K562 (cell line): ENCODE measurements at regions not wholly inside any gene's neighbourhood (a gene's known extent, or its start where the extent isn't known, plus 50 kb on each side); places are given as distances from the start of the nearest gene placed in this dataset.
A peak's percentile ranks its signal among the peaks of the same experiment; 100 is the strongest.
"Not testable (repeated sequence)": the region's sequence is repeated elsewhere in the genome, so short reads cannot be mapped to it uniquely, and the experiment has no call there.

Experiments used
- ATAC-seq: fragments of 200-7000 bp; cut with Tn5 transposase; 3 replicates; pipeline ENCODE4 v1.9.1; 2020; ENCODE audit warnings: moderate library complexity
- BruUV-seq: library from RNA; stranded (reverse); fragments of 400-500 nt; replicated peaks from 2 replicates; lab custom pipeline; 2021; lab: Mats Ljungman, UMichigan
- CTCF ChIA-PET: fragments of 300-600 bp; formaldehyde crosslinking; extraction: SDS; loops from one replicate; lab custom pipeline; 2021; ENCODE audit warnings: low intra/inter-chr PET ratio; lab: Yijun Ruan, JAX
- POLR2A ChIA-PET: fragments of 300-600, 350-650 bp; sonication (Branson Sonifier 250); formaldehyde crosslinking; extraction: SDS; loops from one replicate; lab custom pipeline; 2021; ENCODE audit warnings: antibody characterized with exemption, inconsistent platforms; lab: Yijun Ruan, JAX
- DNase-seq, 4 experiments: peaks; one replicate each; pipeline versions ENCODE4 v3.0.0 to v3.0.0-alpha.2; 2011 to 2018; ENCODE audit warnings: low spot score in 3 of 4, mixed read lengths in 3 of 4; ENCODE audit errors: extremely low read depth in 1 of 4
- FAIRE-seq: peaks from 2 replicates; lab custom pipeline; 2011; peaks lifted over from hg19 to GRCh38; lab: Jason Lieb, UNC
- H2AFZ ChIP-seq: 2 replicates; pipeline ENCODE4 v1.6.0; 2011; ENCODE audit warnings: low read depth, low read length, control low read depth, inconsistent platforms
- H3K27ac ChIP-seq: fragments of 200-600 bp; 3 replicates; pipeline ENCODE4 v1.8.0; 2011; ENCODE audit warnings: low read depth, mild to moderate bottlenecking, control low read depth, inconsistent platforms, low read length, moderate library complexity, mixed read lengths; ENCODE audit errors: extremely low read depth
- H3K27me3 ChIP-seq, 2 experiments: fragments of 300-600 bp in 1 of 2; 2 replicates in 1 of 2; 3 replicates in 1 of 2; pipeline versions ENCODE4 v1.6.0 to v1.8.0; 2011; ENCODE audit warnings: inconsistent platforms in 2 of 2, low read length in 2 of 2, mild to moderate bottlenecking in 1 of 2, mixed read lengths in 1 of 2, moderate library complexity in 1 of 2; ENCODE audit not compliant: control insufficient read depth in 2 of 2, insufficient read depth in 2 of 2
- H3K36me3 ChIP-seq: fragments of 300-600 bp; 3 replicates; pipeline ENCODE4 v1.8.0; 2011; ENCODE audit warnings: mild to moderate bottlenecking, low read length, inconsistent platforms; ENCODE audit not compliant: control insufficient read depth, insufficient read depth
- H3K4me1 ChIP-seq, 2 experiments: fragments of 200-600 bp in 1 of 2; replicated peaks in 1 of 2; 2 replicates in 1 of 2; 3 replicates in 1 of 2; pipeline versions ENCODE4 v1.5.1 to v1.8.0; 2011; ENCODE audit warnings: inconsistent platforms in 2 of 2, low read length in 2 of 2, mild to moderate bottlenecking in 1 of 2, mixed read lengths in 1 of 2, moderate library complexity in 1 of 2; ENCODE audit not compliant: control insufficient read depth in 2 of 2, insufficient read depth in 2 of 2
- H3K4me2 ChIP-seq: 2 replicates; pipeline ENCODE4 v1.6.1; 2011; ENCODE audit warnings: low read length, control low read depth, inconsistent platforms, mixed read lengths; ENCODE audit not compliant: insufficient read depth
- H3K4me3 ChIP-seq: fragments of 200-600 bp; sonication (generic), shearing (Covaris generic); 2 replicates; pipeline ENCODE4 v1.5.1; 2016; ENCODE audit warnings: control low read depth, inconsistent platforms
- H3K79me2 ChIP-seq: fragments of 200-600 bp; 3 replicates; pipeline ENCODE4 v1.8.0; 2011; ENCODE audit warnings: low read length, inconsistent platforms; ENCODE audit not compliant: control insufficient read depth, insufficient read depth
- H3K9ac ChIP-seq, 2 experiments: 2 replicates each; pipeline versions ENCODE4 v1.6.0 to v1.6.1; 2011; ENCODE audit warnings: low read depth in 2 of 2, low read length in 2 of 2, control low read depth in 1 of 2, inconsistent platforms in 1 of 2, mild to moderate bottlenecking in 1 of 2, mixed read lengths in 1 of 2; ENCODE audit not compliant: insufficient read depth in 1 of 2
- H3K9me1 ChIP-seq: one replicate; pipeline ENCODE4 v1.6.0; 2011; ENCODE audit warnings: inconsistent platforms, mild to moderate bottlenecking, low read length, moderate library complexity; ENCODE audit not compliant: control insufficient read depth, insufficient read depth
- H3K9me3 ChIP-seq: replicated peaks from 2 replicates; pipeline ENCODE4 v1.5.1; 2011; ENCODE audit warnings: low read depth, low read length, inconsistent platforms; ENCODE audit not compliant: control insufficient read depth, insufficient read depth
- H4K20me1 ChIP-seq: replicated peaks from 2 replicates; pipeline ENCODE4 v1.6.1; 2011; ENCODE audit warnings: low read length, inconsistent platforms, mixed read lengths; ENCODE audit not compliant: control insufficient read depth, insufficient read depth
- KAT2B ChIP-seq: IDR thresholded peaks from one replicate; pipeline ENCODE4 v1.6.1; 2012; ENCODE audit warnings: low read depth, mild to moderate bottlenecking, control low read depth, inconsistent platforms, low read length, moderate library complexity
- WGBS: fragments of 100-300 bp; shearing (Covaris generic); methylation state at CpG from one replicate; pipeline ENCODE4 v1.1.6; 2016; ENCODE audit warnings: low coverage, mixed read lengths; ENCODE audit not compliant: insufficient coverage; ENCODE audit errors: missing lambda C conversion rate; 5-methylcytosine and 5-hydroxymethylcytosine counted together
- in situ Hi-C: fragments of 300-500 bp; cut with MboI; formaldehyde crosslinking; loops from 4 replicates; pipeline ENCODE4 v1.15.0; 2018; ENCODE audit warnings: inconsistent platforms, mixed read lengths
- intact Hi-C: fragments of 100-400 bp; cut with micrococcal nuclease; formaldehyde crosslinking; loops from 2 replicates; pipeline ENCODE4 v1.14.2; 2022

GRCh38 chr4:77360451-77360850 is 203.4 kb downstream of the CCNG2 start:
- Histone ChIP-seq H2AFZ (no peak overlapping the region), H3K4me1 (no peaks in the 10 kb centered on the region), H4K20me1 (no peaks in the 10 kb centered on the region), H3K4me2 (no peak overlapping the region), H3K27ac (no peak overlapping the region), H3K9ac (no peak overlapping the region), H3K79me2 (no peaks in the 10 kb centered on the region), H3K36me3 (no peaks in the 10 kb centered on the region), H3K9me3 (no peaks in the 10 kb centered on the region), H3K4me3 (no peak overlapping the region), H3K27me3 (no peaks in the 10 kb centered on the region; a peak in 1 of 5 replicates), H3K9me1 (no peaks in the 10 kb centered on the region)
- FAIRE-seq, result no peak
- no peak for DNase-seq
- no TSS peak for BruUV-seq
- CTCF ChIA-PET, result no interaction called here
- POLR2A ChIA-PET, result no interaction called here
- no peak for TF ChIP-seq KAT2B
- WGBS, result 0% methylated on average over 4 of the region's 4 CpGs
- ATAC-seq, result no peak
- intact Hi-C loops (no loop called here), in situ Hi-C loops (loop anchor here (5.0 kb wide), 1 partner anchor 118 kb away; no protein-coding TSS in a partner anchor)

- peak; percentile 97 for FAIRE-seq
Observed at GRCh38 chr4:77366876-77367275, 209.9 kb downstream of the CCNG2 start.

More at GRCh38 chr4:77366876-77367275, 209.9 kb downstream of the CCNG2 start:
- H3K79me2 ChIP-seq, H3K27me3 ChIP-seq, H3K4me3 ChIP-seq, in situ Hi-C loops, H3K9me1 ChIP-seq, H3K27ac ChIP-seq, H2AFZ ChIP-seq, H4K20me1 ChIP-seq, DNase-seq, H3K4me2 ChIP-seq, H3K36me3 ChIP-seq, H3K4me1 ChIP-seq, H3K9me3 ChIP-seq, H3K9ac ChIP-seq, BruUV-seq: not testable (repeated sequence)
- CTCF ChIA-PET, result interaction anchor here (0.7 kb wide), 1 partner anchor 234 kb away, joined by 3 read pairs; no protein-coding TSS in a partner anchor
- peak; percentile 99 for ATAC-seq
- POLR2A ChIA-PET, result interaction anchor here (0.7 kb wide), 1 partner anchor 956 kb away, joined by 3 read pairs; no protein-coding TSS in a partner anchor
- intact Hi-C loops, result loop anchor here (5.0 kb wide), 1 partner anchor 65 kb away; no protein-coding TSS in a partner anchor
- WGBS, result 0% methylated on average over 3 of the region's 4 CpGs
